Adrenal gland (tissue), 5 donors: ENCODE measurements at regions not wholly inside any gene's neighbourhood (a gene's known extent, or its start where the extent isn't known, plus 50 kb on each side); places are given as distances from the start of the nearest gene placed in this dataset.

ENCODE experiments used
- CTCF ChIP-seq, 6 experiments: fragments of 450-650 bp in 4 of 6; fragments of 200-600 bp in 2 of 6; sonication (generic) in 1 of 6; IDR thresholded peaks; 1 replicate in 5 of 6; 2 replicates in 1 of 6; pipeline versions ENCODE4 v1.5.1 to v1.8.0; 2016 to 2021; ENCODE audit warnings: antibody characterized with exemption in 6 of 6, mild to moderate bottlenecking in 2 of 6, moderate library complexity in 1 of 6
- POLR2A ChIP-seq, 2 donors: fragments of 450-650 bp; IDR thresholded peaks; one replicate each; pipeline ENCODE4 v1.6.1; 2017; ENCODE audit warnings: antibody characterized with exemption in 2 of 2, mild to moderate bottlenecking in 2 of 2, moderate library complexity in 1 of 2
- donor health status: DM: no; HTN: no; CAD: no.

GRCh38 chr7:153354071-153354470 is 594.5 kb downstream of the ACTR3B start:
- TF ChIP-seq CTCF (IDR thresholded peaks at IDR 0.05) (no peak), POLR2A (IDR thresholded peaks at IDR 0.05) (no peak)
